ENCODE measurements at regions not wholly inside any gene's neighbourhood (a gene's known extent, or its start where the extent isn't known, plus 50 kb on each side); places are given as distances from the start of the nearest gene placed in this dataset.

DNA sequence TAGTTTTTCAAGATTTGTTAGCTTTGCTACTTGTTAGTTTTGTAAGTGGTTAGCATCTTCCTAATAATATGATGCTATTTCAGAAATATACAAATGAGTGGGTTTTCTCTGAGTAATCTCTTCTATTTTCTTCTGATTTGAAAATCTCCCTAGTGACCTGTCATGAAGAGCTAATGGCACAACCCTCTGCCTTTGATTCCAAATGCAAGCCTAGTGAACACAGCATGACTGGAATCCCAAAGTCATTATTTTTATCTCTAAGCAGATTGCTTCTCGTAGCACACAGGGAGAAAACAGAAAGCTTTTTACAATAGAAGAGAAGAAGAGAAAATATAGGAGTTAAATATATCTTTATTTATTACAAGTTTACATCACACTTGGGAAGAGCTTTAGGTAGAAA, 295.5 kb downstream of the LRATD1 start:
- TF ChIP-seq, protein P1, sequence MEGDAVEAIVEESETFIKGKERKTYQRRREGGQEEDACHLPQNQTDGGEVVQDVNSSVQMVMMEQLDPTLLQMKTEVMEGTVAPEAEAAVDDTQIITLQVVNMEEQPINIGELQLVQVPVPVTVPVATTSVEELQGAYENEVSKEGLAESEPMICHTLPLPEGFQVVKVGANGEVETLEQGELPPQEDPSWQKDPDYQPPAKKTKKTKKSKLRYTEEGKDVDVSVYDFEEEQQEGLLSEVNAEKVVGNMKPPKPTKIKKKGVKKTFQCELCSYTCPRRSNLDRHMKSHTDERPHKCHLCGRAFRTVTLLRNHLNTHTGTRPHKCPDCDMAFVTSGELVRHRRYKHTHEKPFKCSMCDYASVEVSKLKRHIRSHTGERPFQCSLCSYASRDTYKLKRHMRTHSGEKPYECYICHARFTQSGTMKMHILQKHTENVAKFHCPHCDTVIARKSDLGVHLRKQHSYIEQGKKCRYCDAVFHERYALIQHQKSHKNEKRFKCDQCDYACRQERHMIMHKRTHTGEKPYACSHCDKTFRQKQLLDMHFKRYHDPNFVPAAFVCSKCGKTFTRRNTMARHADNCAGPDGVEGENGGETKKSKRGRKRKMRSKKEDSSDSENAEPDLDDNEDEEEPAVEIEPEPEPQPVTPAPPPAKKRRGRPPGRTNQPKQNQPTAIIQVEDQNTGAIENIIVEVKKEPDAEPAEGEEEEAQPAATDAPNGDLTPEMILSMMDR (tag by site-specific recombination; IDR thresholded peaks at IDR 0.05) = no peak
- no peak for TF ChIP-seq ZNF146 (tag by site-specific recombination; IDR thresholded peaks at IDR 0.05)
- TF ChIP-seq ZFP41 (tag by site-specific recombination; IDR thresholded peaks at IDR 0.05; ENCODE audit: borderline replicate concordance) = no peak
- no peak for TF ChIP-seq ZSCAN16 (tag by site-specific recombination; IDR thresholded peaks at IDR 0.05)
- no peak for TF ChIP-seq ZNF558 (tag by site-specific recombination; IDR thresholded peaks at IDR 0.05)
- TF ChIP-seq ZNF174 (tag by site-specific recombination; IDR thresholded peaks at IDR 0.05) = no peak

All from HEK293 (cell line).